ENCODE measurements at regions not wholly inside any gene's neighbourhood (a gene's known extent, or its start where the extent isn't known, plus 50 kb on each side); places are given as distances from the start of the nearest gene placed in this dataset.

DNA sequence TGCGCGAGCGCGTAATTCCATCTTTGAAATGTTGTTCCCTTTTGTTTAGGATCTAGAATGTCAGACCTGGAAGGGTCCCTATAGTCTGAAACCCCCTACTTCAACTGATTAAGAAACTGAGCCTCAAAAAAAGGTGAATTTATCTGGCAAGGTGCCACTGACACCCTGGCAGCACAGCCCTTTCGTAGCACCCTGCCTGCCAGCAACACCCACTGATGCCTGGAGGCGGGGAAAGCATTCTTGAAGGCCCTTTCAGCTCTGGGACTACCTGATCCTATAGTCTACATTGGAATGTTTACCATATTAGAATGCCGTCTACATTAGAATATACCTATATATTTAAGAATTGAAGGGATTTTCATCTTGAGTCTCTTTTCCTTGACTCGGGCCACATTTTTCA lies 542.3 kb downstream of the BUD13 start:
- no peaks in the 10 kb centered on the region for H3K9me3 ChIP-seq (ENCODE audit: low read length)
- H3K4me2 ChIP-seq (ENCODE audit: low read length): no peak overlapping the region
- no peaks in the 10 kb centered on the region for H3K9me2 ChIP-seq (ENCODE audit: insufficient read depth, low read length)
- H4K20me1 ChIP-seq (ENCODE audit: insufficient read depth): no peaks in the 10 kb centered on the region
- H2AFZ ChIP-seq (ENCODE audit: low read depth, low read length): no peak overlapping the region
- no peak overlapping the region for H3K27ac ChIP-seq (ENCODE audit: low read length)
- no peaks in the 10 kb centered on the region for H3F3A ChIP-seq (ENCODE audit: insufficient read depth, low read length, poor library complexity, severe bottlenecking)
- no peak overlapping the region for H3K4me3 ChIP-seq (ENCODE audit: low read length)
- no peaks in the 10 kb centered on the region for H3K27me3 ChIP-seq (ENCODE audit: insufficient read depth, low read depth, low read length)
- TF ChIP-seq POLR2AphosphoS5 (IDR thresholded peaks at IDR 0.05) (no peak), EZH2 (IDR thresholded peaks at IDR 0.05; ENCODE audit: borderline replicate concordance, insufficient read depth, low read length, poor library complexity, severe bottlenecking) (no peak), TAF1 (IDR thresholded peaks at IDR 0.05; ENCODE audit: low read depth) (no peak), SMC3 (conservative IDR thresholded peaks at IDR 0.05; ENCODE audit: poor library complexity) (no peak), MXI1 (conservative IDR thresholded peaks at IDR 0.05; ENCODE audit: poor library complexity, severe bottlenecking) (no peak), RAD21 (conservative IDR thresholded peaks at IDR 0.05) (no peak), EP300 (conservative IDR thresholded peaks at IDR 0.05; ENCODE audit: poor library complexity, severe bottlenecking) (no peak)
- TF ChIP-seq, protein P1, sequence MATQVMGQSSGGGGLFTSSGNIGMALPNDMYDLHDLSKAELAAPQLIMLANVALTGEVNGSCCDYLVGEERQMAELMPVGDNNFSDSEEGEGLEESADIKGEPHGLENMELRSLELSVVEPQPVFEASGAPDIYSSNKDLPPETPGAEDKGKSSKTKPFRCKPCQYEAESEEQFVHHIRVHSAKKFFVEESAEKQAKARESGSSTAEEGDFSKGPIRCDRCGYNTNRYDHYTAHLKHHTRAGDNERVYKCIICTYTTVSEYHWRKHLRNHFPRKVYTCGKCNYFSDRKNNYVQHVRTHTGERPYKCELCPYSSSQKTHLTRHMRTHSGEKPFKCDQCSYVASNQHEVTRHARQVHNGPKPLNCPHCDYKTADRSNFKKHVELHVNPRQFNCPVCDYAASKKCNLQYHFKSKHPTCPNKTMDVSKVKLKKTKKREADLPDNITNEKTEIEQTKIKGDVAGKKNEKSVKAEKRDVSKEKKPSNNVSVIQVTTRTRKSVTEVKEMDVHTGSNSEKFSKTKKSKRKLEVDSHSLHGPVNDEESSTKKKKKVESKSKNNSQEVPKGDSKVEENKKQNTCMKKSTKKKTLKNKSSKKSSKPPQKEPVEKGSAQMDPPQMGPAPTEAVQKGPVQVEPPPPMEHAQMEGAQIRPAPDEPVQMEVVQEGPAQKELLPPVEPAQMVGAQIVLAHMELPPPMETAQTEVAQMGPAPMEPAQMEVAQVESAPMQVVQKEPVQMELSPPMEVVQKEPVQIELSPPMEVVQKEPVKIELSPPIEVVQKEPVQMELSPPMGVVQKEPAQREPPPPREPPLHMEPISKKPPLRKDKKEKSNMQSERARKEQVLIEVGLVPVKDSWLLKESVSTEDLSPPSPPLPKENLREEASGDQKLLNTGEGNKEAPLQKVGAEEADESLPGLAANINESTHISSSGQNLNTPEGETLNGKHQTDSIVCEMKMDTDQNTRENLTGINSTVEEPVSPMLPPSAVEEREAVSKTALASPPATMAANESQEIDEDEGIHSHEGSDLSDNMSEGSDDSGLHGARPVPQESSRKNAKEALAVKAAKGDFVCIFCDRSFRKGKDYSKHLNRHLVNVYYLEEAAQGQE (IDR thresholded peaks at IDR 0.05; ENCODE audit: borderline replicate concordance): no peak
- TF ChIP-seq, protein P2, sequence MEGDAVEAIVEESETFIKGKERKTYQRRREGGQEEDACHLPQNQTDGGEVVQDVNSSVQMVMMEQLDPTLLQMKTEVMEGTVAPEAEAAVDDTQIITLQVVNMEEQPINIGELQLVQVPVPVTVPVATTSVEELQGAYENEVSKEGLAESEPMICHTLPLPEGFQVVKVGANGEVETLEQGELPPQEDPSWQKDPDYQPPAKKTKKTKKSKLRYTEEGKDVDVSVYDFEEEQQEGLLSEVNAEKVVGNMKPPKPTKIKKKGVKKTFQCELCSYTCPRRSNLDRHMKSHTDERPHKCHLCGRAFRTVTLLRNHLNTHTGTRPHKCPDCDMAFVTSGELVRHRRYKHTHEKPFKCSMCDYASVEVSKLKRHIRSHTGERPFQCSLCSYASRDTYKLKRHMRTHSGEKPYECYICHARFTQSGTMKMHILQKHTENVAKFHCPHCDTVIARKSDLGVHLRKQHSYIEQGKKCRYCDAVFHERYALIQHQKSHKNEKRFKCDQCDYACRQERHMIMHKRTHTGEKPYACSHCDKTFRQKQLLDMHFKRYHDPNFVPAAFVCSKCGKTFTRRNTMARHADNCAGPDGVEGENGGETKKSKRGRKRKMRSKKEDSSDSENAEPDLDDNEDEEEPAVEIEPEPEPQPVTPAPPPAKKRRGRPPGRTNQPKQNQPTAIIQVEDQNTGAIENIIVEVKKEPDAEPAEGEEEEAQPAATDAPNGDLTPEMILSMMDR (IDR thresholded peaks at IDR 0.05; ENCODE audit: poor library complexity, severe bottlenecking): no peak
- H3K36me3 ChIP-seq (ENCODE audit: insufficient read depth, low read length): no peaks in the 10 kb centered on the region
- no peaks in the 10 kb centered on the region for H3K79me2 ChIP-seq (replicated peaks; ENCODE audit: insufficient read depth, low read length)
- no peak overlapping the region for H3K9ac ChIP-seq (ENCODE audit: low read length)

- H4K20me1 ChIP-seq (ENCODE audit: insufficient read depth): no peaks in the 10 kb centered on the region
- H3K79me2 ChIP-seq (replicated peaks; ENCODE audit: insufficient read depth, low read length): no peaks in the 10 kb centered on the region
- no peaks in the 10 kb centered on the region for H3K36me3 ChIP-seq (ENCODE audit: insufficient read depth, low read length)
- H3K4me3 ChIP-seq (ENCODE audit: low read length): no peak overlapping the region
- H3K9me3 ChIP-seq (ENCODE audit: low read length): no peaks in the 10 kb centered on the region
- no peak overlapping the region for H3K9ac ChIP-seq (ENCODE audit: low read length)
- TF ChIP-seq TAF1 (IDR thresholded peaks at IDR 0.05; ENCODE audit: low read depth): no peak
- TF ChIP-seq, protein P2 (IDR thresholded peaks at IDR 0.05; ENCODE audit: poor library complexity, severe bottlenecking): no peak
- TF ChIP-seq, protein P1 (IDR thresholded peaks at IDR 0.05; ENCODE audit: borderline replicate concordance): no peak
- no peak for TF ChIP-seq EP300 (conservative IDR thresholded peaks at IDR 0.05; ENCODE audit: poor library complexity, severe bottlenecking)
- no peak for TF ChIP-seq POLR2AphosphoS5 (IDR thresholded peaks at IDR 0.05)
- TF ChIP-seq RAD21 (conservative IDR thresholded peaks at IDR 0.05): no peak
- no peak for TF ChIP-seq MXI1 (conservative IDR thresholded peaks at IDR 0.05; ENCODE audit: poor library complexity, severe bottlenecking)
- TF ChIP-seq EZH2 (IDR thresholded peaks at IDR 0.05; ENCODE audit: borderline replicate concordance, insufficient read depth, low read length, poor library complexity, severe bottlenecking): no peak
- TF ChIP-seq SMC3 (conservative IDR thresholded peaks at IDR 0.05; ENCODE audit: poor library complexity): no peak
- H3F3A ChIP-seq (ENCODE audit: insufficient read depth, low read length, poor library complexity, severe bottlenecking): no peaks in the 10 kb centered on the region
- H3K27me3 ChIP-seq (ENCODE audit: insufficient read depth, low read depth, low read length): no peaks in the 10 kb centered on the region
- H3K27ac ChIP-seq (ENCODE audit: low read length): no peak overlapping the region
- H3K9me2 ChIP-seq (ENCODE audit: insufficient read depth, low read length): no peaks in the 10 kb centered on the region
- H3K4me2 ChIP-seq (ENCODE audit: low read length): no peak overlapping the region
- H2AFZ ChIP-seq (ENCODE audit: low read depth, low read length): no peak overlapping the region
These were observed 543.4 kb downstream of the BUD13 start for GRCh38 chr11:116229236-116229970.

All from neural cell (in vitro differentiated cells).